ENCODE measurements at regions not wholly inside any gene's neighbourhood (a gene's known extent, or its start where the extent isn't known, plus 50 kb on each side); places are given as distances from the start of the nearest gene placed in this dataset.

- DNase-seq: no peak
These were observed 59.9 kb downstream of the HTR1B start for GRCh38 chr6:77403424-77403823.

- DNase-seq: no peak
These were observed 62.1 kb downstream of the HTR1B start for GRCh38 chr6:77401231-77401630.

- DNase-seq: no peak
These were observed 65.7 kb downstream of the HTR1B start for GRCh38 chr6:77397561-77397960.

- no peak for DNase-seq
These were observed 73.9 kb downstream of the HTR1B start for GRCh38 chr6:77389402-77389801.

GRCh38 chr6:77383026-77383425 lies 80.3 kb downstream of the HTR1B start:
- no peak for DNase-seq

GRCh38 chr6:77373955-77374354 lies 89.3 kb downstream of the HTR1B start:
- DNase-seq: peak; percentile 19

- no peak for DNase-seq
These were observed 91.5 kb downstream of the HTR1B start for GRCh38 chr6:77371748-77372147.

- peak; percentile 65 for DNase-seq
These were observed 94.5 kb downstream of the HTR1B start for GRCh38 chr6:77368660-77369313.

GRCh38 chr6:77366798-77367197 lies 96.5 kb downstream of the HTR1B start:
- DNase-seq: no peak

GRCh38 chr6:77363702-77364101 lies 99.6 kb downstream of the HTR1B start:
- no peak for DNase-seq

GRCh38 chr6:77362055-77362454 lies 101.2 kb downstream of the HTR1B start:
- DNase-seq: no peak

GRCh38 chr6:77361018-77361417 lies 102.3 kb downstream of the HTR1B start:
- DNase-seq: no peak

- DNase-seq: no peak
These were observed 106.5 kb downstream of the HTR1B start for GRCh38 chr6:77356821-77357220.

GRCh38 chr6:77354581-77354980 lies 108.7 kb downstream of the HTR1B start:
- DNase-seq: no peak

- no peak for DNase-seq
These were observed 110.2 kb downstream of the HTR1B start for GRCh38 chr6:77353129-77353528.

- DNase-seq: peak; percentile 89
These were observed 122.0 kb downstream of the HTR1B start for GRCh38 chr6:77341058-77341986.

- no peak for DNase-seq
These were observed 123.0 kb downstream of the HTR1B start for GRCh38 chr6:77340331-77340730.

GRCh38 chr6:77339926-77340325 lies 123.4 kb downstream of the HTR1B start:
- no peak for DNase-seq

GRCh38 chr6:77337392-77337791 lies 125.9 kb downstream of the HTR1B start:
- DNase-seq: no peak

GRCh38 chr6:77334093-77334492 lies 129.2 kb downstream of the HTR1B start:
- no peak for DNase-seq

GRCh38 chr6:77332915-77333623 lies 130.2 kb downstream of the HTR1B start:
- no peak for DNase-seq

GRCh38 chr6:77326711-77327110 lies 136.6 kb downstream of the HTR1B start:
- DNase-seq: no peak

- DNase-seq: no peak
These were observed 137.3 kb downstream of the HTR1B start for GRCh38 chr6:77326029-77326428.

GRCh38 chr6:77324866-77325265 lies 138.4 kb downstream of the HTR1B start:
- no peak for DNase-seq
